NCI-H1417 (cell line): ENCODE measurements at regions not wholly inside any gene's neighbourhood (a gene's known extent, or its start where the extent isn't known, plus 50 kb on each side); places are given as distances from the start of the nearest gene placed in this dataset.
"Not testable (repeated sequence)": the region's sequence is repeated elsewhere in the genome, so short reads cannot be mapped to it uniquely, and the experiment has no call there.

Source experiments
- DNase-seq, 3 experiments: peaks; one replicate each; lab custom pipeline; 2025; lab: John Stamatoyannopoulos, UW

DNA sequence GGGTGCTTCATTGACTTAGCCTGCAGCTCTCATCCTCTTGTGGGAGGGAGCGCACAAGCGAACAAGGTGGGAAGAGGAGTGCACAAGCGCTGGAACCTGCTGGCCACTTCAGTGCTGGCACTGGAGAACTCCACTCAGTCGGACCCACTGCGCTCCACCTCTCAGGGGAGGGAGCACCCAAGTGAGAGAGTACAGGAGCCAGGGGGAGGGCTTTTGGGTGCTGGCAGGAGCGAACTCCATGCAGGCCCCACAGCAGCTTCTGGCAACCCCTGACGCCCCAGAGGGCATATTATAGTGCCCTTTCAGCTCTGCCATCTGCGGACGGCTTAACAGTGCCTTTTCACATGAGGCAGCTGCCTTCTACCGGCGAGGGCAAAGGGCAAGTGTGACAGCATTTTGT lies 774.2 kb upstream of the COX7C start:
- no peak for DNase-seq

- no peak for DNase-seq
These were observed 768.3 kb upstream of the COX7C start for GRCh38 chr5:85849411-85849810.

- no peak for DNase-seq
These were observed 752.4 kb upstream of the COX7C start for GRCh38 chr5:85865296-85865695.

GRCh38 chr5:85868070-85868469 lies 749.7 kb upstream of the COX7C start:
- DNase-seq = no peak

GRCh38 chr5:85893996-85894395 lies 723.7 kb upstream of the COX7C start:
- no peak for DNase-seq

GRCh38 chr5:85896514-85896913 lies 721.2 kb upstream of the COX7C start:
- no peak for DNase-seq

GRCh38 chr5:85906460-85906859 lies 711.3 kb upstream of the COX7C start:
- DNase-seq = peak in 1 of 3 experiments; percentile 9

DNA sequence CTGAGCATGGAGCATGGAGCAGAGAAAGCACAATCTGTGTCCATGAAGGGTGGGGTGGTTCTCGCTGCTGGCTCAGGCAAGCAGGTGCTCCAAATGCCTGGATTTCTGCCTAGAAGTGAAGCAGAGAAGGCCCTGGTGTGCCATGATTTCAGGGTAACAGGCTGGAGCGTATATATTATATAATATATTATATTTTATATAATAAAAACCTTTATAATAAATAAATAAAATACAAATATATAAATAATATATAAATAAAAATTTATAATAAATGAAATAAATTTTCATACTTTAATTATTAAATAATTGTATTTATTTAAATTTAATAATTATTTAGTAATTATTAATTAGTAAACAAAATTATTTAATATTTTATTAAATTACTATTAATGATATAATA lies 707.4 kb upstream of the COX7C start:
- no peak for DNase-seq

- DNase-seq = no peak
These were observed 696.8 kb upstream of the COX7C start for GRCh38 chr5:85920984-85921383.

GRCh38 chr5:85921590-85921989 lies 696.2 kb upstream of the COX7C start:
- DNase-seq = no peak

DNA sequence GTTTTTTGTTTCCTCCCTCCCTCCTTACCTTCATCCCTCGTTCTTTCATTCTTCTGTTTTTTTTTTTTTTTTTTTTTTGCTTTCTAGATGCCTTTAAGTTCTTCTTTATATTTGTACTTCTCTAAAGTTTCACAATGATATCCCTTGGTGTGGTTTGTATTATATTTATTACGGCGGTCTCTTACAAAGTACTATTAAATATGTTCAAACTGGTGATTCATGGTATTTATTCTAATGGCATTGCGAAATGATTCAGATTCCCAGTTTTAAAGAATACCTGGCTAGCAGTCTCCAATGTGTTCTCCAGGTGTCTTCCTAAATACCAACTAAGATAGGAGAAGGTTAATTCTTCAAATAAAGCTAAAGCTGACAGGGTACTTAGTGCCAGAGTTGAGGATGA lies 690.1 kb upstream of the COX7C start:
- no peak for DNase-seq

- no peak for DNase-seq
These were observed 688.0 kb upstream of the COX7C start for GRCh38 chr5:85929713-85930112.

- DNase-seq = no peak
These were observed 686.5 kb upstream of the COX7C start for GRCh38 chr5:85931220-85931619.

DNA sequence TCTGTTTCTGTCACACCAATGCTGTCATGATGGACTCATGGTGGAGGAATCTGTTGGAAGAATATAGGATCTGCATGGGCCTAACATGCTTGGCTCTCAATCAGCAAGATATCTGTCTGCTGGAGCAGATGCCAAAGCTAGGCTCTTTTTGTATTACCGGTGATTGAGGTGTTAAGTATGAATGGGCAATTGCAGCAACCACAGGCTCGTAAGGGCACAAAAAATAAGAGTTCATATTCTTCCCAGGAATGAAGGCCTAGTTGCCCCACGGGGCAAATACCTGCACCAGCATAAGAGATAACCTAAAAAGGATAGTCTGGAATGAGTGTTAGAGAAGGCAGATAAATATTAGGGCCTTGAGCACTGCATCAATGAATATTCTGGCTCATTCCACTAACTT lies 679.5 kb upstream of the COX7C start:
- DNase-seq = no peak

DNA sequence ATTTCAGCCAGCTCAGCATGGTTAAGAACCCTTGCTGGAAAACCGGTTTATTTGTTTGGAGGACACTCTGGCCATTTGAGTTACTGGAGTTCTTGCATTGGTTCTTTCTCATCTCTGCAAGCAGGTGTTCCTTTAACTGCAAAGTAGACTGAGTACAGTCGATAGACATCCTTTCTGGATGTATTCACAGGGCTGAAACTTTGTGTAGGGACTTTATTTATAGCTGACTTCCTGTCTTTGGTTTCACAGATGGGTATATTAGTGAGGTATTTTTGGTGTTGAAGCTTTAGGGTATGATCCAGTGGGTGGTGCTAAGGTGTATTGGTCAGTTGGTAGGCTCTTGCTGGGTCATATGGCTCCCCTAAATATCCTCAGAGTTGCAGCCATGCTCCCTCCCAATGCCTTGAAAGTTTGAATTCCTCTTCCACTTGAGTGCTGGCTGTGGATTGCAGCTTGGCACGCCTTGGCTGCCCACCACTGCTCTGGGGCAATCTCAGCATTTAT lies 666.0 kb upstream of the COX7C start:
- DNase-seq = no peak

DNA sequence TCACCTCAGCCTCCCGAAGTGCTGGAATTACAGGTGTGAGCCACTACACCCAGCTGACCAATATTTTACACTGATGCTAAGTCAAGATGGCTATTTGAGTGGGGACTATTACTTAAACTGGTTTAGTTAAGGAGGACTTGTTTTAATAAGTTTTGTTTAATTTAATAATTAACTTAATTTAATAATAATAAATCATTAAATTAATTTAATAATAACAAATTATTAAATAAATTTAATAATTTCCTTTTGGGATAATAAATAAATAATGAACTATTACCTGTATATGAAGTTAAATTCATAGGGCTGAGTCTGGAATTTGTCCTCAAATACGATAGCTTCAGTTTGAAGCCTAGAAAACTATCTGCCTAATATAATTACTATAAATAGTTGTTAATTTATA lies 665.1 kb upstream of the COX7C start:
- DNase-seq = no peak

DNA sequence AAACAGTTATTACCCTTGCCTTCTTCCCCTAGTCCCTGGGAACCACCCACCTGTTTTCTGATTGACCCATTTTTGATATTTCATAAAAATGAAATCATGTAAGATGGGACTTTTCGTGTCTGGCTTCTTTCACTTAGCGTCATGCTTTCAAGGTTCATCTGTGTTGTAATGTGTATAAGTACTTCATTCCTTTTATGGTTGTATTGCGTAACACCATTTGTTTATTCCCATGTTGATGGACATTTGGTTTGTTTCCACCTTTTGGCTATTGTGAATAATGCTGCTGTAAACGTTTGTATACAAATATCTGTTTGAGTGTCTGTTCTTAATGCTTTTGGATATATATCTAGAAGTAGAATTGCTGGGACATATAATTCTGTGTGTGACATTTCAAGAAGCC lies 650.1 kb upstream of the COX7C start:
- DNase-seq = no peak

DNA sequence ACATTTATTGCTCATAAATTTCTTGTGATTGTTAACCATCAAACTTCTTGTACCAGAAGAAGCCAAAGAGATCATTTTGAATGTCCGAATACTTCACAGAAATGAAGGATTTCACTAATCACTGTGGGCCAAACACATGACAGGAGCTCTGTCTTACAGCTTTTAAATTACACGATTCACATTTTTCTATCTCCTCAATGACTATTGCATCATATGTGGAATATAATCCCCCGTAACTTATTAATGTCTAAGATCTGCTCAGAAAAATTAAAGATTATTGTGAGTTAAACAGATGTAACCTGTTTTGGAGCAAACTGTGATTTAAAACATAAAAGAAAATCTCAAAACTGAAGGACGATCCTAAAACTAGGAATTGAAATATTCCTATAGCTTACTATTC lies 645.2 kb upstream of the COX7C start:
- no peak for DNase-seq

DNA sequence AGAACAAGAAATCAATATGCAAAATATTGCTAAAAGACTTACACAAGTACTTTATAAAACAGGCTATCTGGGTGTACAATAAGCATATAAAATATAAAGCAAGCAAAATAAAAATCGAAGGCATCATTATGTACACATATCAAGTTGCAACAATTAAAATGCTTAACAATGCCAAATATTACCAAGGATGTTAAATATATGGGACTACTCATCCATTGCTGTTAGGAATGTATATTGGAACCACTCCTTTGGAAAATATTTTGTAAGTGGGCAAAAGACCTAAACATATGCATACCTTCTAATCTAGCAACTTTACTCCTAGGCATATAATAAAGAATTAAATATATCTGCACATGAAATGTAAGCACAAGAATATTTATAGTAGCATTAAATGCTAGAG lies 632.6 kb upstream of the COX7C start:
- no peak for DNase-seq

DNA sequence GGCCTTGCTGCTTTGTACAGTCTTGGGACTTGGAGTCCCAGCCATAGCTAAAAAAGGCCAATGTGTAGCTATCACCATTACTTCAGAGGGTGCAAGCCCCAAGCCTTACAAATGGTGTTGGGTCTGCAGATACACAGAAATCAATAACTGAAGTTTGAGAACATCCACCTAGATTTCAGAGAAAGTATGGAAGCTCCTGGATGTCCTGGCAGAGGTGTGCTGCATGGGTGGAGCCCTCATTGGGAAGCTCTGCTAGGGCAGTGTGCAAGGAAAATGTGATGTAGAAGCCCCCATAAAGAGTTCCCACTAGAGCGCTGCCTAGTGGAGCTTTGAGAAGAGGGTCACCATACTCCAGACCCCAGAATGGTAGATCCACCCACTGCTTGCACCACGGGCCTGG lies 626.7 kb upstream of the COX7C start:
- DNase-seq = peak in 1 of 3 experiments; percentile 0

- DNase-seq = not testable (repeated sequence)
These were observed 623.1 kb upstream of the COX7C start for GRCh38 chr5:85994653-85995052.

DNA sequence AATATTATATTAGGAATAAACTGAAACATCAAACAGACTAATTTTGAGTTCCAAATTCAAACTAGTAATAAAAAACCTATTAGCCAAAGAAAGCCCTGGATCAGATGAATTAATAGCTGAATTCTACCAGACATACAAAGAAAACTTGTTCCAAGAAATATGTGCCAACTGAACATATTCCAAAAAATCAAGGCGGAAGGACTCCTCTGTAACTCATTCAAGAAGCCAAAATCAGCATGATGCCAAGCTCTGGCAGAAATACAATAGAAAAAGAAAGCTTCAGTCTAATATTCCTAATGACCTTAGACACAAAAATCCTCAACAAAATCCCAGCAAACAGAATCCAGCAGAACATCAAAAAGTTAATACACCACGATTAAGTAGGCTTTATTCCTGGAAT lies 619.1 kb upstream of the COX7C start:
- no peak for DNase-seq

DNA sequence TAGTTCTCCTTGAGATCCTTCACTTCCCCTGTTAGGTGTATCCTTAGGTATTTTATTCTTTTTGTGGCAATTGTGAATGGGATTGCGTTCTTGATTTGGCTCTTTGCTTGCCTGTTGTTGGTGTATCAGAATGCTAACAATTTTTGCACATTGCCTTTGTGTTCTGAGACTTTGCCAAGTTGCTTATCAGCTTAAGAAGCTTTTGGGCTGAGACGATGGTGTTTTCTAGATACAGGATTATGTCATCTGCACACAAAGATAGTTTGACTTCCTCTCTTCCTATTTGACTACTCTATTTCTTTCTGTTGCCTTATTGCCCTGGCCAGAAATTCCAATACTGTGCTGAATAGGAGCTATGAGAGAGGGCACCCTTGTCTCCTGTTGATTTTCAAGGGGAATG lies 609.4 kb upstream of the COX7C start:
- DNase-seq = no peak

DNA sequence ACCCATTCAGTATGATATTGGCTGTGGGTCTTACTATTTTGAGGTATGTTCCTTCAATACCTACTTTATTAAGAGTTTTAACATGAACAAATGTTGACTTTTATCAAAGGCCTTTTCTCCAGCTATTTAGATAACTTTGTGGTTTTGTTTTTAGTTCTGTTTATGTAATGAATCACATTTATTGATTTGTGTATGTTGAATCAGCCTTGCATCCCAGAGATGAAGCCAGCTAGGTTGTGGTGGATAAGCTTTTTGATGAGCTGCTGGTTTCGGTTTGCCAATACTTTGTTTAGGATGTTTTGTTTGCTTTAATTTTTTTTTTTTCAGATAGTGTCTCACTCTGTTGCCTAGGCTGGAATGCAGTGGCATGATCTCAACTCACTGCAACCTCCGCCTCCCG lies 609.0 kb upstream of the COX7C start:
- DNase-seq = no peak

DNA sequence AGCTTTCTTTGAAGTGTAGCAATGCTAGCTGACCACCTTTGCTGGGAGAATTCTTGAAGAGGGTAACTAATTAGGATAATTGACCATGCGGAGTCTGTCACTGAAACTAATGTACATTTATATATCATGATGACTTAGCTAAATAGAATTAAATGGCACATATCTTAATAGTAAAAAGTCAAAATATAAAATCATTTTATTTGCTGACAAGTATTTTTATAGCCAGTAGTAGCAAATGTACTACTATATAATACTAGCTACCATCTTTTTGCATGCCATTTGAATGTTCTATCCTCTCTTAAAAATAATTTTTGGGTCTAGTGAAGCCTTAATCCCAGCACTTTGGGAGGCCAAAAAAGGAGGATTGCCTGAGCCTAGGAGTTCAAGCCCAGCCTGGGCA lies 605.8 kb upstream of the COX7C start:
- DNase-seq = peak in 1 of 3 experiments; percentile 1
